DND-41 (cell line): ENCODE measurements at regions not wholly inside any gene's neighbourhood (a gene's known extent, or its start where the extent isn't known, plus 50 kb on each side); places are given as distances from the start of the nearest gene placed in this dataset.

Source experiments
- EZH2 ChIP-seq: IDR thresholded peaks from 3 replicates; pipeline ENCODE4 v1.6.1; 2012; ENCODE audit warnings: borderline replicate concordance, low read depth, mild to moderate bottlenecking, moderate library complexity, low read length, inconsistent platforms; ENCODE audit not compliant: severe bottlenecking
- TF ChIP-seq, protein P1 (sequence below): IDR thresholded peaks from 2 replicates; pipeline ENCODE4 v1.5.1; 2012; ENCODE audit warnings: borderline replicate concordance, low read length, moderate library complexity, mild to moderate bottlenecking; ENCODE audit not compliant: poor library complexity, severe bottlenecking; ENCODE audit errors: extremely low read depth

DNA sequence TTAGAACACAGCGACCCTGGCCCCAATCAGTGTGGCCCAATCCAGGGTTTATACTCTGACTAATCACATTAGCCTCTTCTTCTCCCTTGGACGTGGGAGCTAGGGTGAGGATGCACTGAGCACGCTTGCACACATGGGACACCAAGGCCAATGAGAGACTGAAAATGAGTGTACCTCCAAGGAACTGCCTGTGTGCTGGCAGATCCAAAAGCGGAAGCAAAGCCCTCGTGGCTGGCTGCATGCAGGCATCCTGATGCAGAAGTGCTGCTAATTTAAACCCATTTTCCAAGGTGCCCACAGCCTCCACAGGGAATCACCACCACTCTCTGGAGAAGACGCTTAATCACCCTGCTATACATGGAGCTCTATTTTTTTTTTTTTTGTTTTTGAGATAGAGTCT lies 375.3 kb upstream of the XYLT1 start:
- TF ChIP-seq, protein P1, sequence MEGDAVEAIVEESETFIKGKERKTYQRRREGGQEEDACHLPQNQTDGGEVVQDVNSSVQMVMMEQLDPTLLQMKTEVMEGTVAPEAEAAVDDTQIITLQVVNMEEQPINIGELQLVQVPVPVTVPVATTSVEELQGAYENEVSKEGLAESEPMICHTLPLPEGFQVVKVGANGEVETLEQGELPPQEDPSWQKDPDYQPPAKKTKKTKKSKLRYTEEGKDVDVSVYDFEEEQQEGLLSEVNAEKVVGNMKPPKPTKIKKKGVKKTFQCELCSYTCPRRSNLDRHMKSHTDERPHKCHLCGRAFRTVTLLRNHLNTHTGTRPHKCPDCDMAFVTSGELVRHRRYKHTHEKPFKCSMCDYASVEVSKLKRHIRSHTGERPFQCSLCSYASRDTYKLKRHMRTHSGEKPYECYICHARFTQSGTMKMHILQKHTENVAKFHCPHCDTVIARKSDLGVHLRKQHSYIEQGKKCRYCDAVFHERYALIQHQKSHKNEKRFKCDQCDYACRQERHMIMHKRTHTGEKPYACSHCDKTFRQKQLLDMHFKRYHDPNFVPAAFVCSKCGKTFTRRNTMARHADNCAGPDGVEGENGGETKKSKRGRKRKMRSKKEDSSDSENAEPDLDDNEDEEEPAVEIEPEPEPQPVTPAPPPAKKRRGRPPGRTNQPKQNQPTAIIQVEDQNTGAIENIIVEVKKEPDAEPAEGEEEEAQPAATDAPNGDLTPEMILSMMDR: no peak
- no peak for TF ChIP-seq EZH2
